ENCODE measurements at regions not wholly inside any gene's neighbourhood (a gene's known extent, or its start where the extent isn't known, plus 50 kb on each side); places are given as distances from the start of the nearest gene placed in this dataset.

GRCh38 chr1:47527653-47528272, 89.9 kb downstream of the FOXD2 start:
- H3K79me2 ChIP-seq (replicated peaks; ENCODE audit: insufficient read depth) = no peaks in the 10 kb centered on the region
- ATAC-seq = peak; percentile 92
- H3K9me2 ChIP-seq (ENCODE audit: insufficient read depth) = no peaks in the 10 kb centered on the region

GRCh38 chr1:47529520-47530098, 91.8 kb downstream of the FOXD2 start:
- Mint-ChIP-seq H3K27me3 (ENCODE audit: insufficient read depth, low read depth, poor library complexity) (peaks cover 13% of the 10 kb centered on the region), H3K4me1 (peaks cover 29% of the 10 kb centered on the region), H3K27ac (no peak overlapping the region), H3K9me3 (peaks cover 15% of the 10 kb centered on the region; the same call in 2 of the 3 replicates), H3K4me3 (no peak overlapping the region), H3K36me3 (ENCODE audit: low read depth) (peaks cover 3% of the 10 kb centered on the region; the same call in 2 of the 3 replicates)
- H3K79me2 ChIP-seq (replicated peaks; ENCODE audit: insufficient read depth) = no peaks in the 10 kb centered on the region
- peaks cover 25% of the 10 kb centered on the region for H3K27me3 ChIP-seq (ENCODE audit: insufficient read depth)
- no peaks in the 10 kb centered on the region for H4K20me1 ChIP-seq (replicated peaks; ENCODE audit: insufficient read depth)
- H2AFZ ChIP-seq = no peak overlapping the region
- ATAC-seq (no peak), DNase-seq (ENCODE audit: low spot score) (peak; percentile 52)
- H3F3A ChIP-seq (replicated peaks; ENCODE audit: low read depth) = peaks cover 3% of the 10 kb centered on the region
- H3K36me3 ChIP-seq (ENCODE audit: insufficient read depth) = no peaks in the 10 kb centered on the region
- peaks cover 24% of the 10 kb centered on the region for H3K4me1 ChIP-seq (ENCODE audit: insufficient read depth)
- no peak overlapping the region for H3K27ac ChIP-seq (ENCODE audit: low read depth)
- H3K4me2 ChIP-seq = no peak overlapping the region
- no peak overlapping the region for H3K4me3 ChIP-seq
- H3K9me2 ChIP-seq (ENCODE audit: insufficient read depth) = no peaks in the 10 kb centered on the region
- TF ChIP-seq CREB1 (CRISPR knock-in tag; IDR thresholded peaks at IDR 0.05; ENCODE audit: low read depth) (no peak), ZNF462 (CRISPR knock-in tag; IDR thresholded peaks at IDR 0.05) (no peak), REST (IDR thresholded peaks at IDR 0.05; ENCODE audit: unreplicated experiment) (no peak), POLR2AphosphoS5 (IDR thresholded peaks at IDR 0.05; ENCODE audit: low read depth) (no peak)

More at GRCh38 chr1:47527653-47528272, 89.9 kb downstream of the FOXD2 start:
- Histone ChIP-seq H3K27ac (ENCODE audit: low read depth) (no peak overlapping the region), H3F3A (replicated peaks; ENCODE audit: low read depth) (no peaks in the 10 kb centered on the region), H3K4me1 (ENCODE audit: insufficient read depth) (peaks cover 34% of the 10 kb centered on the region), H4K20me1 (replicated peaks; ENCODE audit: insufficient read depth) (no peaks in the 10 kb centered on the region), H3K36me3 (ENCODE audit: insufficient read depth) (no peaks in the 10 kb centered on the region), H3K27me3 (ENCODE audit: insufficient read depth) (peaks cover 16% of the 10 kb centered on the region; the same call in 1 of the 2 replicates), H2AFZ (no peak overlapping the region), H3K4me2 (no peak overlapping the region), H3K4me3 (no peak overlapping the region)
- Mint-ChIP-seq H3K4me3 (no peak overlapping the region), H3K36me3 (ENCODE audit: low read depth) (peaks cover 3% of the 10 kb centered on the region; the same call in 2 of the 3 replicates), H3K4me1 (peaks cover 34% of the 10 kb centered on the region), H3K9me3 (peaks cover 15% of the 10 kb centered on the region; the same call in 2 of the 3 replicates), H3K27me3 (ENCODE audit: insufficient read depth, low read depth, poor library complexity) (peaks cover 4% of the 10 kb centered on the region), H3K27ac (no peak overlapping the region)
- TF ChIP-seq NANOG (IDR thresholded peaks at IDR 0.05; ENCODE audit: borderline replicate concordance) (no peak), CTCF (conservative IDR thresholded peaks at IDR 0.05; ENCODE audit: low read depth in 2 of 2) (peak; percentile 83 to 94)
- peak; percentile 85 for DNase-seq (ENCODE audit: low spot score)
